Smooth muscle cell (in vitro differentiated cells): ENCODE measurements at regions not wholly inside any gene's neighbourhood (a gene's known extent, or its start where the extent isn't known, plus 50 kb on each side); places are given as distances from the start of the nearest gene placed in this dataset.

Experiments
- DNase-seq: peaks from one replicate; lab custom pipeline; 2025; ENCODE audit not compliant: unreplicated experiment; lab: John Stamatoyannopoulos, UW
- H2AFZ ChIP-seq: fragments of 200-600 bp; sonication (generic); 2 replicates; pipeline ENCODE4 v1.6.0; 2016; ENCODE audit warnings: antibody characterized with exemption, low read depth, mild to moderate bottlenecking
- H3F3A ChIP-seq: fragments of 200-600 bp; sonication (generic); 2 replicates; pipeline ENCODE4 v1.6.0; 2017; ENCODE audit warnings: antibody characterized with exemption, low read depth
- H3K27ac ChIP-seq: fragments of 200-600 bp; sonication (generic); 2 replicates; pipeline ENCODE4 v1.5.1; 2016; ENCODE audit warnings: low read depth, mild to moderate bottlenecking
- H3K27me3 ChIP-seq: fragments of 200-600 bp; sonication (generic); 2 replicates; pipeline ENCODE4 v1.6.1; 2016; ENCODE audit warnings: low read depth, mild to moderate bottlenecking
- H3K36me3 ChIP-seq: fragments of 200-600 bp; sonication (generic); 2 replicates; pipeline ENCODE4 v1.5.1; 2016; ENCODE audit warnings: low read depth
- H3K4me1 ChIP-seq: fragments of 200-600 bp; sonication (generic); 2 replicates; pipeline ENCODE4 v1.5.1; 2016; ENCODE audit warnings: low read depth
- H3K4me2 ChIP-seq: fragments of 200-600 bp; sonication (generic); 2 replicates; pipeline ENCODE4 v1.6.0; 2016; ENCODE audit warnings: mild to moderate bottlenecking
- H3K4me3 ChIP-seq: fragments of 200-600 bp; sonication (generic); 2 replicates; pipeline ENCODE4 v1.5.1; 2016; ENCODE audit warnings: mild to moderate bottlenecking
- H3K79me2 ChIP-seq: fragments of 200-600 bp; sonication (generic); 2 replicates; pipeline ENCODE4 v1.6.0; 2016; ENCODE audit warnings: low read depth, mild to moderate bottlenecking
- H3K9ac ChIP-seq: fragments of 200-600 bp; sonication (generic); 2 replicates; pipeline ENCODE4 v1.6.0; 2016; ENCODE audit warnings: low read depth
- H3K9me3 ChIP-seq: fragments of 200-600 bp; sonication (generic); replicated peaks from 2 replicates; pipeline ENCODE4 v1.5.1; 2016; ENCODE audit warnings: low read depth
- H4K20me1 ChIP-seq: fragments of 200-600 bp; sonication (generic); 2 replicates; pipeline ENCODE4 v1.6.0; 2016; ENCODE audit warnings: low read depth
- WGBS: methylation state at CpG from one replicate; pipeline ENCODE4 v1.1.7; 2016; ENCODE audit warnings: low lambda C conversion rate; 5-methylcytosine and 5-hydroxymethylcytosine counted together
- TF ChIP-seq, protein P1 (sequence below): fragments of 200-600 bp; sonication (generic); IDR thresholded peaks from 2 replicates; pipeline ENCODE4 v1.5.1; 2017; ENCODE audit warnings: borderline replicate concordance, mild to moderate bottlenecking, antibody characterized with exemption; ENCODE audit not compliant: insufficient read depth, poor library complexity, severe bottlenecking

DNA sequence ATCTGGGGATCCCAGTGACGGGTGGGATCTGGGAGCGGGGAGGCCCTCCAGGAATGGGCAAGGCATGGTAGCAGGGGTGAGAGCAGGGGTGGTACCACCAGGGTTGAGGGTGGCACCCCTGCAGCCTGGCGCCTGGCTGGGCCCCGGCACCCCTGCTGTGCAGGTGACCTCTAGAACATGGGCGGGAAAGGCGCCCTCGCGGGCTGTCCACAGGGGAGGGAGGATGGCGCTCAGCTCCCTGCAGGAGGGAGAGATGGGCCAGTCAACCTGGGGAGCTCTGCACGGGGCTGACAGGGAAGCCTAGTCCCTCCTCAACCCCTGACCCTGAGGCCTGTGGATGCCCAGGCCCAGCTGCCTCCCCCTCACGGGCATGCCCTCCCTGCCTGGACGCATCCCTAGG lies 61.6 kb upstream of the SLCO4A1 start:
- WGBS, result 78% methylated on average over 8 of the region's 12 CpGs
- Histone ChIP-seq H3K27ac (no peak overlapping the region), H3K4me3 (no peak overlapping the region), H3K9me3 (no peaks in the 10 kb centered on the region), H3K36me3 (no peaks in the 10 kb centered on the region), H2AFZ (no peak overlapping the region), H3K9ac (no peak overlapping the region), H3K27me3 (peaks cover 8% of the 10 kb centered on the region), H3K4me2 (no peak overlapping the region), H3F3A (no peaks in the 10 kb centered on the region), H3K79me2 (no peaks in the 10 kb centered on the region), H3K4me1 (no peaks in the 10 kb centered on the region), H4K20me1 (no peaks in the 10 kb centered on the region)
- DNase-seq, result no peak
- TF ChIP-seq, protein P1, sequence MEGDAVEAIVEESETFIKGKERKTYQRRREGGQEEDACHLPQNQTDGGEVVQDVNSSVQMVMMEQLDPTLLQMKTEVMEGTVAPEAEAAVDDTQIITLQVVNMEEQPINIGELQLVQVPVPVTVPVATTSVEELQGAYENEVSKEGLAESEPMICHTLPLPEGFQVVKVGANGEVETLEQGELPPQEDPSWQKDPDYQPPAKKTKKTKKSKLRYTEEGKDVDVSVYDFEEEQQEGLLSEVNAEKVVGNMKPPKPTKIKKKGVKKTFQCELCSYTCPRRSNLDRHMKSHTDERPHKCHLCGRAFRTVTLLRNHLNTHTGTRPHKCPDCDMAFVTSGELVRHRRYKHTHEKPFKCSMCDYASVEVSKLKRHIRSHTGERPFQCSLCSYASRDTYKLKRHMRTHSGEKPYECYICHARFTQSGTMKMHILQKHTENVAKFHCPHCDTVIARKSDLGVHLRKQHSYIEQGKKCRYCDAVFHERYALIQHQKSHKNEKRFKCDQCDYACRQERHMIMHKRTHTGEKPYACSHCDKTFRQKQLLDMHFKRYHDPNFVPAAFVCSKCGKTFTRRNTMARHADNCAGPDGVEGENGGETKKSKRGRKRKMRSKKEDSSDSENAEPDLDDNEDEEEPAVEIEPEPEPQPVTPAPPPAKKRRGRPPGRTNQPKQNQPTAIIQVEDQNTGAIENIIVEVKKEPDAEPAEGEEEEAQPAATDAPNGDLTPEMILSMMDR, result no peak

DNA sequence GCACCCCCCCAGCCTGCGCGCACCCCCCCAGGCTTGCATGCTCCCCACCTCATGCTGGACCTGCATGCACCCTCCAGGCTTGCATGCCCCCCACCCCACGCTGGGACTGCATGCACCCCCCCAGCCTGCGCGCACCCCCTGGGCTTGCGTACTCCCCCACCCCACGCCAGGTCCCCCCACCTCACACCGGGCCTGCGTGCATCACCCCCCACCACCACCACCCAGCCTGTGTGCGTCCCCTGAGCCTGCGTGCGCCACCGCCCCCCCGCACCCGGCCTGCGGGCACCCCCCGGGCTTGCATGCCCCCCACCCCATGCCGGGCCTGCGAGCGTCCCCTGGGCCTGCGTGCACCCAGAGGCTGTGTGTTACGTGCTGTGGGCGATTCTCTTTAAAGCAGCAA lies 61.0 kb upstream of the SLCO4A1 start:
- H4K20me1 ChIP-seq, result no peaks in the 10 kb centered on the region
- no peak overlapping the region for H3K9ac ChIP-seq
- H2AFZ ChIP-seq, result no peak overlapping the region
- WGBS, result 93% methylated on average over 15 of the region's 23 CpGs
- H3K4me1 ChIP-seq, result no peaks in the 10 kb centered on the region
- no peaks in the 10 kb centered on the region for H3K79me2 ChIP-seq
- peaks cover 8% of the 10 kb centered on the region for H3K27me3 ChIP-seq
- no peaks in the 10 kb centered on the region for H3K36me3 ChIP-seq
- no peaks in the 10 kb centered on the region for H3K9me3 ChIP-seq
- H3K4me3 ChIP-seq, result no peak overlapping the region
- no peaks in the 10 kb centered on the region for H3F3A ChIP-seq
- TF ChIP-seq, protein P1, result no peak
- no peak for DNase-seq
- no peak overlapping the region for H3K27ac ChIP-seq
- H3K4me2 ChIP-seq, result no peak overlapping the region

DNA sequence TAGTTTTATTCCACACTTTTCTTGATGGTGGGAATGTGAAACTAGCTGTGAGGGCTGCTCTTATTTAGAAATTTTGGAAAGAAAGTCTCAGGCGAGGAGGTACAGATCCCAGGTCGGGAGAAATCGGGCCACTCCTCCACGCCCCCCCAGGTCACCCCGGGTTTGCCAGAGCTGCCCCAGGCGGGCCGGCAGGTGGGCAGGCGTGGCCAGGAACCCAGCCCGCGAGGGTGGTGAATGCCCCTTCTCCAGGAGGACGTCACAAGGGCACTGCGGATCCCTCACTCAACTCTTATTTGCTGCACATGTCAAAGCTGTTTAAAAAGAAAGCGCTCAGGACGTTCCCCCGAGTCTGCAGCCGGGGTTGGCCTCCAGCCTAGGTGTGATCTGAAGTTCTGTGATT lies 60.5 kb upstream of the SLCO4A1 start:
- Histone ChIP-seq H3K4me2 (no peak overlapping the region), H3K36me3 (no peaks in the 10 kb centered on the region), H3K4me3 (no peak overlapping the region), H3K4me1 (no peaks in the 10 kb centered on the region), H2AFZ (no peak overlapping the region), H3K27me3 (peaks cover 8% of the 10 kb centered on the region), H3K27ac (no peak overlapping the region), H3K79me2 (no peaks in the 10 kb centered on the region), H4K20me1 (no peaks in the 10 kb centered on the region), H3K9me3 (no peaks in the 10 kb centered on the region), H3K9ac (no peak overlapping the region), H3F3A (no peaks in the 10 kb centered on the region)
- WGBS, result 74% methylated on average over 16 of the region's 16 CpGs
- DNase-seq, result no peak
- TF ChIP-seq, protein P1, result no peak

DNA sequence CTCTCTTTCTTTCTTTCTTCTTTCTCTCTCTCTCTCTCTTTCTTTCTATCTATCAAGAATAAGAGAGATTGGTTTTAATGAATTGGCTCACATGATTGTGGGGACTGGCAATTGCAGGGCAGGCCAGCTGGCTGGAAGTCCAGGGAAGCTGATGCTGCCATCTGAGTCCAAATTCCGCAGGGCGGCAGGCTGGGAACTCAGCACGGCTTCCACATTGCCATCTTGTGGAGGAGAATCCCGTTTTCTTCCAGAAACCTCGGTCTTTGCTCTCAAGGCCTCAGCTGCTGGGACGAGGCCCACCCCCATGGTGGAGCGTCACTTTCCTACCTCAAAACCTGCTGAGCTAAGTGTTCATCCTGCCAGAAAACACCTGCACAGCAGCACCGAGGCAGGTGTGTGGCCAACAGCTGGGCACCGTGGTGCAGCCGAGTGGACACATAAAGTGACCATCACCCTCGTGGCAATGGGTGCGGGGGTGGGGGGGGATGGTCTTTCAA lies 58.8 kb upstream of the SLCO4A1 start:
- Histone ChIP-seq H4K20me1 (no peaks in the 10 kb centered on the region), H3K9me3 (no peaks in the 10 kb centered on the region), H3K4me1 (no peaks in the 10 kb centered on the region), H3K4me2 (no peak overlapping the region), H3K4me3 (no peak overlapping the region), H2AFZ (no peak overlapping the region), H3K27me3 (peaks cover 8% of the 10 kb centered on the region), H3K9ac (no peak overlapping the region), H3K36me3 (no peaks in the 10 kb centered on the region), H3F3A (no peaks in the 10 kb centered on the region), H3K79me2 (no peaks in the 10 kb centered on the region), H3K27ac (no peak overlapping the region)
- WGBS, result 69% methylated on average over 12 of the region's 12 CpGs
- no peak for DNase-seq
- TF ChIP-seq, protein P1, result peak; percentile 3
